Peyer's patch (tissue), 4 donors: ENCODE measurements at regions not wholly inside any gene's neighbourhood (a gene's known extent, or its start where the extent isn't known, plus 50 kb on each side); places are given as distances from the start of the nearest gene placed in this dataset.

Experiments used
- POLR2A ChIP-seq, 2 donors: fragments of 450-650 bp; IDR thresholded peaks; one replicate each; pipeline ENCODE4 v1.5.1; 2017; ENCODE audit warnings: antibody characterized with exemption in 2 of 2, mild to moderate bottlenecking in 2 of 2, moderate library complexity in 2 of 2
- TF ChIP-seq, protein P1 (sequence below), 6 experiments: fragments of 450-650 bp in 4 of 6; fragments of 200-600 bp in 2 of 6; sonication (generic) in 1 of 6; IDR thresholded peaks; one replicate each; pipeline ENCODE4 v1.5.1; 2017 to 2019; ENCODE audit warnings: antibody characterized with exemption in 6 of 6, mild to moderate bottlenecking in 3 of 6, moderate library complexity in 1 of 6

DNA sequence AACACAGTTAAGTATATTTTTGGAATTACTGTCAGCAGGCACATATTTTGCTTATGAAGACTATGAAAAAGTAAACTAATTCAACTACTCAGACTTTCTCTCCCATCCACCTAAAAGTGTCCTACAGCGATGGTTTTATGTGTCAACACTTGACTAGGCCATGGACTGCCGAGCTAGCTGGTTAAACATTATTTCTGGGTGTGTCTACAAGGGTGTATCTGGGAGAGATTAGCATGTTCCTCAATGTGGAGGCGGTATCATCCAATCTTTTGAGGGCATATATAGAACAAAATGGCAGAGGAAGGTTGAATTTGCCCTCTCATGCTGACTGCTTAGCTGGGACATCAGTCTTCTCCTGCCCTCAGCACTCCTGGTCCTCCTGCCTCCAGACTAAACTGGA is 82.7 kb upstream of the CDYL2 start:
- TF ChIP-seq, protein P1, sequence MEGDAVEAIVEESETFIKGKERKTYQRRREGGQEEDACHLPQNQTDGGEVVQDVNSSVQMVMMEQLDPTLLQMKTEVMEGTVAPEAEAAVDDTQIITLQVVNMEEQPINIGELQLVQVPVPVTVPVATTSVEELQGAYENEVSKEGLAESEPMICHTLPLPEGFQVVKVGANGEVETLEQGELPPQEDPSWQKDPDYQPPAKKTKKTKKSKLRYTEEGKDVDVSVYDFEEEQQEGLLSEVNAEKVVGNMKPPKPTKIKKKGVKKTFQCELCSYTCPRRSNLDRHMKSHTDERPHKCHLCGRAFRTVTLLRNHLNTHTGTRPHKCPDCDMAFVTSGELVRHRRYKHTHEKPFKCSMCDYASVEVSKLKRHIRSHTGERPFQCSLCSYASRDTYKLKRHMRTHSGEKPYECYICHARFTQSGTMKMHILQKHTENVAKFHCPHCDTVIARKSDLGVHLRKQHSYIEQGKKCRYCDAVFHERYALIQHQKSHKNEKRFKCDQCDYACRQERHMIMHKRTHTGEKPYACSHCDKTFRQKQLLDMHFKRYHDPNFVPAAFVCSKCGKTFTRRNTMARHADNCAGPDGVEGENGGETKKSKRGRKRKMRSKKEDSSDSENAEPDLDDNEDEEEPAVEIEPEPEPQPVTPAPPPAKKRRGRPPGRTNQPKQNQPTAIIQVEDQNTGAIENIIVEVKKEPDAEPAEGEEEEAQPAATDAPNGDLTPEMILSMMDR (IDR thresholded peaks at IDR 0.05) = no peak
- no peak for TF ChIP-seq POLR2A (IDR thresholded peaks at IDR 0.05)
